ENCODE measurements at regions not wholly inside any gene's neighbourhood (a gene's known extent, or its start where the extent isn't known, plus 50 kb on each side); places are given as distances from the start of the nearest gene placed in this dataset.

- no peak for TF ChIP-seq CTCF (IDR thresholded peaks at IDR 0.05; ENCODE audit: control insufficient read depth, extremely low read depth, insufficient read depth)
- no peak overlapping the region for H3K4me3 ChIP-seq (ENCODE audit: low read depth, low read length)
- no peak for DNase-seq (ENCODE audit: low read depth)
These were observed 54.0 kb upstream of the POMGNT2 start for GRCh38 chr3:43159876-43160255.

- no peak overlapping the region for H3K4me3 ChIP-seq (ENCODE audit: low read depth, low read length)
- TF ChIP-seq CTCF (IDR thresholded peaks at IDR 0.05; ENCODE audit: control insufficient read depth, extremely low read depth, insufficient read depth): no peak
- no peak for DNase-seq (ENCODE audit: low read depth)
These were observed 53.4 kb upstream of the POMGNT2 start for GRCh38 chr3:43159131-43159875.

GRCh38 chr3:43156812-43157455, 51.1 kb upstream of the POMGNT2 start:
- H3K4me3 ChIP-seq (ENCODE audit: low read depth, low read length): no peak overlapping the region
- no peak for DNase-seq (ENCODE audit: low read depth)
- no peak for TF ChIP-seq CTCF (IDR thresholded peaks at IDR 0.05; ENCODE audit: control insufficient read depth, extremely low read depth, insufficient read depth)

- no peak overlapping the region for H3K4me3 ChIP-seq (ENCODE audit: low read depth, low read length)
- peak; percentile 54 for DNase-seq (ENCODE audit: low read depth)
- peak; percentile 81 for TF ChIP-seq CTCF (IDR thresholded peaks at IDR 0.05; ENCODE audit: control insufficient read depth, extremely low read depth, insufficient read depth)
These were observed 49.7 kb upstream of the POMGNT2 start for GRCh38 chr3:43155464-43156121.

Data from LNCaP clone FGC (cell line).